ENCODE measurements at regions not wholly inside any gene's neighbourhood (a gene's known extent, or its start where the extent isn't known, plus 50 kb on each side); places are given as distances from the start of the nearest gene placed in this dataset.

GRCh38 chr15:36458411-36458810 lies 121.0 kb upstream of the CDIN1 start:
- DNase-seq (ENCODE audit: low read depth): peak; percentile 83

GRCh38 chr15:36465304-36465703 lies 114.1 kb upstream of the CDIN1 start:
- DNase-seq (ENCODE audit: low read depth): no peak

- DNase-seq (ENCODE audit: low read depth): peak; percentile 98
Observed at GRCh38 chr15:36468746-36469145, 110.7 kb upstream of the CDIN1 start.

GRCh38 chr15:36469311-36469966 lies 110.0 kb upstream of the CDIN1 start:
- peak; percentile 57 for DNase-seq (ENCODE audit: low read depth)

GRCh38 chr15:36472672-36473071 lies 106.8 kb upstream of the CDIN1 start:
- no peak for DNase-seq (ENCODE audit: low read depth)

GRCh38 chr15:36478561-36478960 lies 100.9 kb upstream of the CDIN1 start:
- no peak for DNase-seq (ENCODE audit: low read depth)

- peak; percentile 22 for DNase-seq (ENCODE audit: low read depth)
Observed at GRCh38 chr15:36479200-36479896, 100.1 kb upstream of the CDIN1 start.

GRCh38 chr15:36481156-36481555 lies 98.3 kb upstream of the CDIN1 start:
- DNase-seq (ENCODE audit: low read depth): no peak

- no peak for DNase-seq (ENCODE audit: low read depth)
Observed at GRCh38 chr15:36483409-36483808, 96.0 kb upstream of the CDIN1 start.

- no peak for DNase-seq (ENCODE audit: low read depth)
Observed at GRCh38 chr15:36484038-36484778, 95.2 kb upstream of the CDIN1 start.

- DNase-seq (ENCODE audit: low read depth): no peak
Observed at GRCh38 chr15:36491912-36492311, 87.5 kb upstream of the CDIN1 start.

GRCh38 chr15:36495456-36495991 lies 83.9 kb upstream of the CDIN1 start:
- DNase-seq (ENCODE audit: low read depth): no peak

- no peak for DNase-seq (ENCODE audit: low read depth)
Observed at GRCh38 chr15:36497901-36498300, 81.5 kb upstream of the CDIN1 start.

GRCh38 chr15:36498401-36498800 lies 81.0 kb upstream of the CDIN1 start:
- DNase-seq (ENCODE audit: low read depth): no peak

GRCh38 chr15:36498916-36499315 lies 80.5 kb upstream of the CDIN1 start:
- no peak for DNase-seq (ENCODE audit: low read depth)

- DNase-seq (ENCODE audit: low read depth): peak; percentile 30
Observed at GRCh38 chr15:36499412-36500389, 79.7 kb upstream of the CDIN1 start.

- DNase-seq (ENCODE audit: low read depth): peak; percentile 85
Observed at GRCh38 chr15:36501063-36501678, 78.3 kb upstream of the CDIN1 start.

- no peak for DNase-seq (ENCODE audit: low read depth)
Observed at GRCh38 chr15:36502509-36502908, 76.9 kb upstream of the CDIN1 start.

- no peak for DNase-seq (ENCODE audit: low read depth)
Observed at GRCh38 chr15:36506733-36507356, 72.6 kb upstream of the CDIN1 start.

GRCh38 chr15:36507458-36507857 lies 72.0 kb upstream of the CDIN1 start:
- DNase-seq (ENCODE audit: low read depth): no peak
